NB4 (cell line): ENCODE measurements at regions not wholly inside any gene's neighbourhood (a gene's known extent, or its start where the extent isn't known, plus 50 kb on each side); places are given as distances from the start of the nearest gene placed in this dataset.

Source experiments
- CTCF ChIP-seq: IDR thresholded peaks from one replicate; pipeline ENCODE4 v1.5.1; 2012; ENCODE audit warnings: low read depth, low read length
- MAX ChIP-seq: IDR thresholded peaks from 2 replicates; pipeline ENCODE4 v1.6.1; 2011; ENCODE audit warnings: low read depth, low read length
- MYC ChIP-seq: IDR thresholded peaks from 2 replicates; pipeline ENCODE4 v1.6.1; 2011; ENCODE audit warnings: low read depth, low read length
- POLR2A ChIP-seq: IDR thresholded peaks from 2 replicates; pipeline ENCODE4 v1.6.1; 2011; ENCODE audit warnings: mild to moderate bottlenecking; ENCODE audit not compliant: insufficient read length; ENCODE audit errors: extremely low read depth

GRCh38 chr7:24141874-24142509 lies 142.0 kb upstream of the NPY start:
- TF ChIP-seq POLR2A, result no peak
- TF ChIP-seq CTCF, result no peak
- no peak for TF ChIP-seq MYC
- TF ChIP-seq MAX, result no peak
